ENCODE measurements at regions not wholly inside any gene's neighbourhood (a gene's known extent, or its start where the extent isn't known, plus 50 kb on each side); places are given as distances from the start of the nearest gene placed in this dataset.

GRCh38 chr15:35145336-35145735 is 60.2 kb upstream of the NANOGP8 start:
- WGBS, 2 experiments (ENCODE audit: extremely low coverage in 2 of 2, insufficient read length in 1 of 2): no CpG with 5 or more reads among the region's 1 CpG
- H3K4me3 ChIP-seq (ENCODE audit: insufficient read depth, low read depth, low read length): no peak overlapping the region
- dilution Hi-C loops (cut with HindIII; ENCODE audit: low sequenced_read_pairs, unreplicated experiment) (no loop called here), in situ Hi-C loops (cut with MboI; ENCODE audit: low sequenced_read_pairs) (no loop called here), intact Hi-C loops (cut with micrococcal nuclease) (no loop called here)
- peak overlapping the region; percentile 3; the same call in 1 of the 2 replicates for H3K4me2 ChIP-seq (ENCODE audit: low read depth, low read length)
- no peak for ATAC-seq (ENCODE audit: low read depth)
- H3K56ac ChIP-seq (ENCODE audit: extremely low read depth, insufficient read depth, low read length): no peak overlapping the region
- H3K14ac ChIP-seq (replicated peaks; ENCODE audit: low read depth, low read length): peak overlapping the region; percentile 34
- H3K27ac ChIP-seq (ENCODE audit: insufficient read depth, low read length): no peak overlapping the region
- peak overlapping the region; percentile 61 for H2BK20ac ChIP-seq (ENCODE audit: low read depth, low read length)
- H2BK120ac ChIP-seq (ENCODE audit: low read depth, low read length): peak overlapping the region; percentile 80
- no peak overlapping the region for H2AFZ ChIP-seq (replicated peaks; ENCODE audit: low read length, poor library complexity)
- no peak overlapping the region for H3K9ac ChIP-seq (ENCODE audit: low read depth, low read length)
- BruUV-seq (replicated peaks): no TSS peak
- TF ChIP-seq RCOR1 (IDR thresholded peaks at IDR 0.05; ENCODE audit: insufficient replicate concordance, low read length): no peak
- no peak for TF ChIP-seq CEBPB (IDR thresholded peaks at IDR 0.05; ENCODE audit: low read depth, low read length)
- no peak for TF ChIP-seq BHLHE40 (IDR thresholded peaks at IDR 0.05; ENCODE audit: low read depth, low read length)
- TF ChIP-seq USF2 (IDR thresholded peaks at IDR 0.05; ENCODE audit: low read depth, low read length): no peak
- TF ChIP-seq, protein P1, sequence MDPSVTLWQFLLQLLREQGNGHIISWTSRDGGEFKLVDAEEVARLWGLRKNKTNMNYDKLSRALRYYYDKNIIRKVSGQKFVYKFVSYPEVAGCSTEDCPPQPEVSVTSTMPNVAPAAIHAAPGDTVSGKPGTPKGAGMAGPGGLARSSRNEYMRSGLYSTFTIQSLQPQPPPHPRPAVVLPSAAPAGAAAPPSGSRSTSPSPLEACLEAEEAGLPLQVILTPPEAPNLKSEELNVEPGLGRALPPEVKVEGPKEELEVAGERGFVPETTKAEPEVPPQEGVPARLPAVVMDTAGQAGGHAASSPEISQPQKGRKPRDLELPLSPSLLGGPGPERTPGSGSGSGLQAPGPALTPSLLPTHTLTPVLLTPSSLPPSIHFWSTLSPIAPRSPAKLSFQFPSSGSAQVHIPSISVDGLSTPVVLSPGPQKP (IDR thresholded peaks at IDR 0.05; ENCODE audit: borderline replicate concordance, low read depth, low read length): no peak
- no peak for TF ChIP-seq NFE2L2 (IDR thresholded peaks at IDR 0.05; ENCODE audit: low read depth, low read length)
- TF ChIP-seq MXI1 (IDR thresholded peaks at IDR 0.05; ENCODE audit: borderline replicate concordance, low read depth, low read length): no peak
- TF ChIP-seq RAD21 (IDR thresholded peaks at IDR 0.05; ENCODE audit: low read length): no peak
- no peak for TF ChIP-seq FOS (IDR thresholded peaks at IDR 0.05; ENCODE audit: low read depth, low read length)
- no peak for TF ChIP-seq CTCF (conservative IDR thresholded peaks at IDR 0.05; ENCODE audit: low read depth, low read length)
- TF ChIP-seq SMC3 (IDR thresholded peaks at IDR 0.05; ENCODE audit: low read depth, low read length): no peak
- peak overlapping the region; percentile 63 for H3K4ac ChIP-seq (ENCODE audit: low read depth, low read length)
- H3K23ac ChIP-seq (ENCODE audit: low read depth, low read length): peak overlapping the region; percentile 41; the same call in 1 of the 2 replicates
- H3K36me3 ChIP-seq (ENCODE audit: control insufficient read depth, insufficient read depth, low read length): no peaks in the 10 kb centered on the region
- peak overlapping the region; percentile 2; the same call in 1 of the 2 replicates for H4K5ac ChIP-seq (ENCODE audit: low read depth, low read length)
- peak overlapping the region; percentile 51; the same call in 1 of the 2 replicates for H4K91ac ChIP-seq (ENCODE audit: insufficient read depth, low read depth, low read length)
- ChIA-PET CTCF (no interaction called here), POLR2A (ENCODE audit: unreplicated experiment) (no interaction called here)
- H3K9me3 ChIP-seq (ENCODE audit: control insufficient read depth, insufficient read depth, low read length): no peaks in the 10 kb centered on the region
- peak overlapping the region in 1 of 2 experiments; percentile 77; a peak in 2 of 4 replicates for H4K8ac ChIP-seq (ENCODE audit: low read depth in 2 of 2, low read length in 2 of 2)
- H2BK15ac ChIP-seq (ENCODE audit: low read depth, low read length): peak overlapping the region; percentile 89
- no peaks in the 10 kb centered on the region for H4K20me1 ChIP-seq (ENCODE audit: insufficient read depth, low read length)
- H2BK5ac ChIP-seq (ENCODE audit: low read depth, low read length, poor library complexity, severe bottlenecking): peak overlapping the region; percentile 57
- H2AK5ac ChIP-seq (ENCODE audit: low read depth, low read length): no peak overlapping the region
- H3K79me1 ChIP-seq (ENCODE audit: low read depth in 1 of 2, low read length in 2 of 2): no peaks in the 10 kb centered on the region
- H3K27me3 ChIP-seq (ENCODE audit: control insufficient read depth, insufficient read depth, low read length): no peaks in the 10 kb centered on the region
- H3K4me1 ChIP-seq (ENCODE audit: control insufficient read depth, insufficient read depth, low read length): peaks cover 16% of the 10 kb centered on the region
- no peak for DNase-seq
- peak overlapping the region; percentile 39 for H3K18ac ChIP-seq (ENCODE audit: low read depth, low read length)
- no peak overlapping the region for H2AK9ac ChIP-seq (replicated peaks; ENCODE audit: low read depth, low read length, poor library complexity)
- H3K9me1 ChIP-seq (ENCODE audit: insufficient read depth, low read length): peaks cover 11% of the 10 kb centered on the region
